SK-N-SH (cell line): ENCODE measurements at regions not wholly inside any gene's neighbourhood (a gene's known extent, or its start where the extent isn't known, plus 50 kb on each side); places are given as distances from the start of the nearest gene placed in this dataset.

ENCODE experiments used
- CTCF ChIA-PET: fragments of 300-600, 350-600 bp; formaldehyde crosslinking; extraction: SDS; loops from one replicate; lab custom pipeline; 2021; lab: Yijun Ruan, JAX
- POLR2A ChIA-PET: fragments of 350-600 bp; sonication (Branson Sonifier 250); formaldehyde crosslinking; extraction: SDS; loops from one replicate; lab custom pipeline; 2020; ENCODE audit warnings: antibody characterized with exemption, inconsistent platforms; lab: Yijun Ruan, JAX
- DNase-seq: peaks from one replicate; pipeline ENCODE4 v3.0.0; 2012
- H2AFZ ChIP-seq: fragments of 200-600 bp; sonication (generic); 2 replicates; pipeline ENCODE4 v1.8.1; 2016; ENCODE audit warnings: antibody characterized with exemption, mild to moderate bottlenecking, low read depth
- H3F3A ChIP-seq: fragments of 200-600 bp; sonication (generic); replicated peaks from 2 replicates; pipeline ENCODE3; 2016; ENCODE audit warnings: antibody characterized with exemption, mild to moderate bottlenecking; ENCODE audit not compliant: insufficient read depth
- H3K27ac ChIP-seq, 2 experiments: fragments of 200-500 bp in 1 of 2; fragments of 200-600 bp in 1 of 2; sonication (Bioruptor generic) in 1 of 2; sonication (generic), shearing (Covaris generic) in 1 of 2; 2 replicates each; pipeline versions ENCODE4 v1.5.1 to v1.6.1; 2014 to 2016; ENCODE audit warnings: low read depth in 2 of 2, inconsistent platforms in 1 of 2, low read length in 1 of 2, mild to moderate bottlenecking in 1 of 2, mixed read lengths in 1 of 2
- H3K27me3 ChIP-seq: fragments of 200-600 bp; sonication (generic), shearing (Covaris generic); 2 replicates; pipeline ENCODE4 v1.6.1; 2016; ENCODE audit warnings: mixed run types; ENCODE audit not compliant: insufficient read depth
- H3K36me3 ChIP-seq, 2 experiments: fragments of 200-500 bp in 1 of 2; fragments of 200-600 bp in 1 of 2; sonication (Bioruptor generic) in 1 of 2; sonication (generic) in 1 of 2; replicated peaks in 1 of 2; 2 replicates each; pipeline versions ENCODE3 to v1.5.1; 2014 to 2016; ENCODE audit warnings: low read length in 1 of 2, mild to moderate bottlenecking in 1 of 2; ENCODE audit not compliant: insufficient read depth in 2 of 2, control insufficient read depth in 1 of 2
- H3K4me1 ChIP-seq, 2 experiments: fragments of 200-500 bp in 1 of 2; fragments of 200-600 bp in 1 of 2; sonication (Bioruptor generic) in 1 of 2; sonication (generic), shearing (Covaris generic) in 1 of 2; 2 replicates each; pipeline versions ENCODE4 v1.5.1 to v1.6.1; 2014 to 2016; ENCODE audit warnings: low read depth in 1 of 2, low read length in 1 of 2, mixed run types in 1 of 2; ENCODE audit not compliant: insufficient read depth in 2 of 2, control insufficient read depth in 1 of 2
- H3K4me2 ChIP-seq: fragments of 200-600 bp; sonication (generic), shearing (Covaris generic); 2 replicates; pipeline ENCODE4 v1.6.1; 2017; ENCODE audit warnings: mixed run types
- H3K4me3 ChIP-seq, 2 experiments: fragments of 200-500 bp in 1 of 2; fragments of 200-600 bp in 1 of 2; sonication (Bioruptor generic) in 1 of 2; sonication (generic), shearing (Covaris generic) in 1 of 2; 2 replicates each; pipeline versions ENCODE4 v1.5.1 to v1.8.1; 2014 to 2016; ENCODE audit warnings: low read depth in 2 of 2, inconsistent platforms in 1 of 2, low read length in 1 of 2, mild to moderate bottlenecking in 1 of 2, mixed read lengths in 1 of 2, moderate library complexity in 1 of 2
- H3K79me2 ChIP-seq: fragments of 200-600 bp; sonication (generic); 2 replicates; pipeline ENCODE4 v1.8.1; 2017; ENCODE audit warnings: mild to moderate bottlenecking; ENCODE audit not compliant: insufficient read depth
- H3K9ac ChIP-seq: fragments of 200-600 bp; sonication (generic); 2 replicates; pipeline ENCODE4 v1.6.1; 2017; ENCODE audit warnings: mixed run types
- H3K9me2 ChIP-seq: fragments of 200-600 bp; sonication (generic); 2 replicates; pipeline ENCODE4 v1.6.1; 2017; ENCODE audit warnings: mixed run types
- H3K9me3 ChIP-seq: fragments of 200-600 bp; sonication (generic); 2 replicates; pipeline ENCODE4 v1.6.1; 2017; ENCODE audit warnings: mixed run types, mild to moderate bottlenecking, moderate library complexity
- H4K20me1 ChIP-seq: fragments of 200-600 bp; sonication (generic); 2 replicates; pipeline ENCODE4 v1.6.1; 2017; ENCODE audit warnings: mild to moderate bottlenecking, mixed run types; ENCODE audit not compliant: insufficient read depth
- ELF1 ChIP-seq: IDR thresholded peaks from 2 replicates; pipeline ENCODE4 v1.4.0; 2012
- EP300 ChIP-seq, 2 experiments: IDR thresholded peaks; 2 replicates each; pipeline versions ENCODE4 v1.4.0 to v1.6.1; 2012; ENCODE audit warnings: borderline replicate concordance in 1 of 2, low read depth in 1 of 2, low read length in 1 of 2
- EZH2phosphoT487 ChIP-seq: fragments of 200-600 bp; sonication (generic); IDR thresholded peaks from 2 replicates; pipeline ENCODE4 v1.6.1; 2017; ENCODE audit warnings: low read depth, mixed run types, mild to moderate bottlenecking, antibody characterized with exemption, moderate library complexity, borderline replicate concordance
- FOSL2 ChIP-seq: IDR thresholded peaks from 2 replicates; pipeline ENCODE4 v1.4.0; 2012; ENCODE audit warnings: low read depth, mild to moderate bottlenecking, moderate library complexity, borderline replicate concordance
- GABPA ChIP-seq: IDR thresholded peaks from 2 replicates; pipeline ENCODE4 v1.4.0; 2012; ENCODE audit warnings: low read depth, mild to moderate bottlenecking
- GATA2 ChIP-seq: sonication (generic); formaldehyde crosslinking; IDR thresholded peaks from 2 replicates; pipeline ENCODE4 v1.5.0; 2020; ENCODE audit warnings: mild to moderate bottlenecking, missing genetic modification reagents
- MEF2A ChIP-seq: IDR thresholded peaks from 2 replicates; pipeline ENCODE4 v1.4.0; 2012; ENCODE audit warnings: low read depth, borderline replicate concordance
- MXI1 ChIP-seq: IDR thresholded peaks from 2 replicates; pipeline ENCODE4 v1.6.1; 2012; ENCODE audit warnings: mild to moderate bottlenecking, low read depth, low read length, improper control_type of control experiment
- NFIC ChIP-seq: IDR thresholded peaks from 2 replicates; pipeline ENCODE4 v1.4.0; 2012; ENCODE audit warnings: borderline replicate concordance
- NRF1 ChIP-seq: IDR thresholded peaks from 2 replicates; pipeline ENCODE4 v1.6.1; 2012; ENCODE audit warnings: low read depth, mild to moderate bottlenecking, low read length
- POLR2AphosphoS5 ChIP-seq: IDR thresholded peaks from 2 replicates; pipeline ENCODE4 v1.6.1; 2012; ENCODE audit warnings: low read depth, low read length
- RFX5 ChIP-seq: IDR thresholded peaks from 2 replicates; pipeline ENCODE4 v1.6.1; 2012; ENCODE audit warnings: mild to moderate bottlenecking, improper control_type of control experiment, low read length
- SMC3 ChIP-seq: IDR thresholded peaks from 2 replicates; pipeline ENCODE4 v1.6.1; 2012; ENCODE audit warnings: low read depth, low read length, improper control_type of control experiment
- TAF1 ChIP-seq: IDR thresholded peaks from 2 replicates; pipeline ENCODE4 v1.6.1; 2012; ENCODE audit warnings: low read depth, mild to moderate bottlenecking, low read length, moderate library complexity, borderline replicate concordance
- TCF12 ChIP-seq: IDR thresholded peaks from 2 replicates; pipeline ENCODE4 v1.4.0; 2012
- YY1 ChIP-seq: IDR thresholded peaks from 2 replicates; pipeline ENCODE4 v1.4.0; 2012; ENCODE audit warnings: low read depth, mild to moderate bottlenecking
- WGBS: methylation state at CpG from one replicate; pipeline ENCODE4 v1.1.6; 2017; ENCODE audit warnings: low lambda C conversion rate; 5-methylcytosine and 5-hydroxymethylcytosine counted together
- TF ChIP-seq, protein P1 (sequence below): IDR thresholded peaks from 2 replicates; pipeline ENCODE4 v1.6.1; 2012; ENCODE audit warnings: mild to moderate bottlenecking, low read depth, low read length, moderate library complexity
- TF ChIP-seq, protein P2 (sequence below): IDR thresholded peaks from 2 replicates; pipeline ENCODE4 v1.4.0; 2012; ENCODE audit warnings: low read depth, borderline replicate concordance
- TF ChIP-seq, protein P3 (sequence below): IDR thresholded peaks from 2 replicates; pipeline ENCODE4; 2012

DNA sequence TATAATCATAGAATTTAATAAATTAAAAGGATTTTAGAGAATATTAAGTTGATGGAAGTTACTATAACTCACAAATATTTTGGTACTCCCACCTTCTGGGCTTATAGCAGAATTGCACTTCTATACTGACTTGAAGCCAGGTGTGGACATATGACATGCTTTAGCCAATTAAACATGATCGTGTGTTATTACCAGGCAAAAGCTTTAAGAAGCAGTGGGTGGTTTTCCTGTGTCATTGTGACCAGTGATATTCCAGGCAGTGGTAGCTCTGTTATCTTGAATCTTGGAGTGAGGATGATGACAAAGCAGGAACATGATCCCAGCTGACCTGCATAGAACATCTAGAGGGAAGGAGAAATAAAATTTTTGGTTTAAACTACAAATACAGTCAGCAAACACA, 370.9 kb upstream of the ZEB2 start (continued):
- TF ChIP-seq, protein P1, sequence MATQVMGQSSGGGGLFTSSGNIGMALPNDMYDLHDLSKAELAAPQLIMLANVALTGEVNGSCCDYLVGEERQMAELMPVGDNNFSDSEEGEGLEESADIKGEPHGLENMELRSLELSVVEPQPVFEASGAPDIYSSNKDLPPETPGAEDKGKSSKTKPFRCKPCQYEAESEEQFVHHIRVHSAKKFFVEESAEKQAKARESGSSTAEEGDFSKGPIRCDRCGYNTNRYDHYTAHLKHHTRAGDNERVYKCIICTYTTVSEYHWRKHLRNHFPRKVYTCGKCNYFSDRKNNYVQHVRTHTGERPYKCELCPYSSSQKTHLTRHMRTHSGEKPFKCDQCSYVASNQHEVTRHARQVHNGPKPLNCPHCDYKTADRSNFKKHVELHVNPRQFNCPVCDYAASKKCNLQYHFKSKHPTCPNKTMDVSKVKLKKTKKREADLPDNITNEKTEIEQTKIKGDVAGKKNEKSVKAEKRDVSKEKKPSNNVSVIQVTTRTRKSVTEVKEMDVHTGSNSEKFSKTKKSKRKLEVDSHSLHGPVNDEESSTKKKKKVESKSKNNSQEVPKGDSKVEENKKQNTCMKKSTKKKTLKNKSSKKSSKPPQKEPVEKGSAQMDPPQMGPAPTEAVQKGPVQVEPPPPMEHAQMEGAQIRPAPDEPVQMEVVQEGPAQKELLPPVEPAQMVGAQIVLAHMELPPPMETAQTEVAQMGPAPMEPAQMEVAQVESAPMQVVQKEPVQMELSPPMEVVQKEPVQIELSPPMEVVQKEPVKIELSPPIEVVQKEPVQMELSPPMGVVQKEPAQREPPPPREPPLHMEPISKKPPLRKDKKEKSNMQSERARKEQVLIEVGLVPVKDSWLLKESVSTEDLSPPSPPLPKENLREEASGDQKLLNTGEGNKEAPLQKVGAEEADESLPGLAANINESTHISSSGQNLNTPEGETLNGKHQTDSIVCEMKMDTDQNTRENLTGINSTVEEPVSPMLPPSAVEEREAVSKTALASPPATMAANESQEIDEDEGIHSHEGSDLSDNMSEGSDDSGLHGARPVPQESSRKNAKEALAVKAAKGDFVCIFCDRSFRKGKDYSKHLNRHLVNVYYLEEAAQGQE = no peak
- TF ChIP-seq, protein P2, sequence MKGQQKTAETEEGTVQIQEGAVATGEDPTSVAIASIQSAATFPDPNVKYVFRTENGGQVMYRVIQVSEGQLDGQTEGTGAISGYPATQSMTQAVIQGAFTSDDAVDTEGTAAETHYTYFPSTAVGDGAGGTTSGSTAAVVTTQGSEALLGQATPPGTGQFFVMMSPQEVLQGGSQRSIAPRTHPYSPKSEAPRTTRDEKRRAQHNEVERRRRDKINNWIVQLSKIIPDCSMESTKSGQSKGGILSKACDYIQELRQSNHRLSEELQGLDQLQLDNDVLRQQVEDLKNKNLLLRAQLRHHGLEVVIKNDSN = 0 out of 2 replicates have a peak, but pooled peaks have one; percentile 10
- TF ChIP-seq EP300 (IDR thresholded peaks at IDR 0.05; ENCODE audit: borderline replicate concordance in 1 of 2, low read depth in 1 of 2, low read length in 1 of 2) (no peak), NFIC (no peak), MEF2A (no peak), POLR2AphosphoS5 (no peak), TCF12 (no peak), RFX5 (no peak)

DNA sequence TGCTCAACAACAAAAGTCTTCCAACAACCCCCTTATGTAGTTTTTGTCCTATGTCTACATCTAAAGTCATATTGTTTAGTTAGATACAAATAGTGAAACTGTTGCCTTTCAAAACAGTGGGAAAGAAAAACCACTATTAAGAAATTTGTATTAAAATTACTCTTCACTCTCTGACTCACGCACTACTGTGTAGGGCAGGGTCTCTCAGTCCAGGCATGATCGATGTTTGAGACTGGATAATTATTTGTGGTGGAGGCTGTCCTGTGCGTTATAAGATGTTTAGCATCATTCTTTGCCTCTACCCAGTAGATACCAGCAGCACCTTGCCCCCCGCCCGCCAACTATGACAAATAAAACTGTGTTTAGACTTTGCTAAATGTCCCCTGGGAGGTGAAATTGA, 369.4 kb upstream of the ZEB2 start:
- POLR2A ChIA-PET = no interaction called here
- no peaks in the 10 kb centered on the region for H3K27me3 ChIP-seq
- CTCF ChIA-PET = interaction anchor here (1.8 kb wide), 1 partner anchor 14 kb away, joined by 5 read pairs; no protein-coding TSS in a partner anchor
- no peaks in the 10 kb centered on the region for H3K79me2 ChIP-seq
- H3K36me3 ChIP-seq = no peaks in the 10 kb centered on the region
- TF ChIP-seq SMC3 = no peak
- TF ChIP-seq ELF1 = no peak
- TF ChIP-seq TCF12 = no peak
- TF ChIP-seq TAF1 = no peak
- TF ChIP-seq RFX5 = no peak
- TF ChIP-seq GATA2 (CRISPR knock-in tag) = no peak
- no peak for TF ChIP-seq EP300 (IDR thresholded peaks at IDR 0.05; ENCODE audit: borderline replicate concordance in 1 of 2, low read depth in 1 of 2, low read length in 1 of 2)
- TF ChIP-seq GABPA = no peak
- TF ChIP-seq, protein P3, sequence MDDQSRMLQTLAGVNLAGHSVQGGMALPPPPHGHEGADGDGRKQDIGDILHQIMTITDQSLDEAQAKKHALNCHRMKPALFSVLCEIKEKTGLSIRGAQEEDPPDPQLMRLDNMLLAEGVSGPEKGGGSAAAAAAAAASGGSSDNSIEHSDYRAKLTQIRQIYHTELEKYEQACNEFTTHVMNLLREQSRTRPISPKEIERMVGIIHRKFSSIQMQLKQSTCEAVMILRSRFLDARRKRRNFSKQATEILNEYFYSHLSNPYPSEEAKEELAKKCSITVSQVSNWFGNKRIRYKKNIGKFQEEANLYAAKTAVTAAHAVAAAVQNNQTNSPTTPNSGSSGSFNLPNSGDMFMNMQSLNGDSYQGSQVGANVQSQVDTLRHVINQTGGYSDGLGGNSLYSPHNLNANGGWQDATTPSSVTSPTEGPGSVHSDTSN = no peak
- TF ChIP-seq NRF1 = no peak
- no peak for TF ChIP-seq EZH2phosphoT487
- no peak for TF ChIP-seq YY1
- TF ChIP-seq MXI1 = no peak
- TF ChIP-seq, protein P2 = no peak
- TF ChIP-seq FOSL2 = no peak
- TF ChIP-seq, protein P1 = no peak
- no peak for TF ChIP-seq NFIC
- TF ChIP-seq MEF2A = no peak
- DNase-seq = no peak
- H3K4me1 ChIP-seq = no peaks in the 10 kb centered on the region; a peak in 1 of 4 replicates
- H3F3A ChIP-seq = no peaks in the 10 kb centered on the region
- H3K27ac ChIP-seq = no peak overlapping the region
- H3K9me2 ChIP-seq = no peaks in the 10 kb centered on the region
- H3K4me2 ChIP-seq = no peak overlapping the region
- WGBS = 97% methylated on average over 5 of the region's 5 CpGs
- no peak overlapping the region for H2AFZ ChIP-seq
- H4K20me1 ChIP-seq = no peaks in the 10 kb centered on the region
- no peak overlapping the region for H3K4me3 ChIP-seq
- no peak overlapping the region for H3K9ac ChIP-seq
- no peaks in the 10 kb centered on the region for H3K9me3 ChIP-seq
